Keratinocyte (primary cell): ENCODE measurements at regions not wholly inside any gene's neighbourhood (a gene's known extent, or its start where the extent isn't known, plus 50 kb on each side); places are given as distances from the start of the nearest gene placed in this dataset.
A peak's percentile ranks its signal among the peaks of the same experiment; 100 is the strongest.

ENCODE experiments used
- DNase-seq: peaks from one replicate; pipeline ENCODE4 v3.0.0-alpha.2; 2011; ENCODE audit warnings: low read depth, missing footprints, low spot score
- FAIRE-seq: peaks from 2 replicates; lab custom pipeline; 2011; peaks lifted over from hg19 to GRCh38; lab: Jason Lieb, UNC
- H2AFZ ChIP-seq: 2 replicates; pipeline ENCODE4 v1.6.0; 2012; ENCODE audit warnings: low read length, control low read depth, inconsistent platforms; ENCODE audit not compliant: control insufficient read depth
- H3K27ac ChIP-seq: 2 replicates; pipeline ENCODE4 v1.5.1; 2011; ENCODE audit warnings: low read length; ENCODE audit not compliant: control insufficient read depth, insufficient read depth
- H3K27me3 ChIP-seq: 3 replicates; pipeline ENCODE4 v1.6.0; 2011; ENCODE audit warnings: low read length; ENCODE audit not compliant: control insufficient read depth, insufficient read depth; ENCODE audit errors: extremely low read depth
- H3K36me3 ChIP-seq, 2 experiments: 2 replicates in 1 of 2; 3 replicates in 1 of 2; pipeline ENCODE4 v1.5.1; 2011; ENCODE audit warnings: low read length in 2 of 2, mild to moderate bottlenecking in 1 of 2; ENCODE audit not compliant: control insufficient read depth in 2 of 2, insufficient read depth in 2 of 2; ENCODE audit errors: extremely low read depth in 1 of 2
- H3K4me1 ChIP-seq: 3 replicates; pipeline ENCODE4 v1.5.1; 2011; ENCODE audit warnings: low read length; ENCODE audit not compliant: control insufficient read depth, insufficient read depth; ENCODE audit errors: extremely low read depth
- H3K4me2 ChIP-seq: 3 replicates; pipeline ENCODE4 v1.6.0; 2011; ENCODE audit warnings: low read depth, low read length; ENCODE audit not compliant: control insufficient read depth, insufficient read depth; ENCODE audit errors: extremely low read depth
- H3K4me3 ChIP-seq, 3 experiments: fragments of 200-600 bp in 1 of 3; sonication (generic) in 1 of 3; 2 replicates in 2 of 3; 3 replicates in 1 of 3; pipeline ENCODE4 v1.5.1; 2011 to 2016; ENCODE audit warnings: low read length in 3 of 3, mild to moderate bottlenecking in 3 of 3, control low read depth in 2 of 3, inconsistent platforms in 1 of 3, low read depth in 1 of 3, mixed read lengths in 1 of 3, mixed run types in 1 of 3, moderate library complexity in 1 of 3; ENCODE audit not compliant: control insufficient read depth in 2 of 3, insufficient read depth in 2 of 3; ENCODE audit errors: extremely low read depth in 1 of 3
- H3K79me2 ChIP-seq: 2 replicates; pipeline ENCODE4 v1.6.0; 2012; ENCODE audit warnings: low read length; ENCODE audit not compliant: control insufficient read depth, insufficient read depth
- H3K9ac ChIP-seq: 3 replicates; pipeline ENCODE4 v1.6.0; 2011; ENCODE audit warnings: low read length; ENCODE audit not compliant: control insufficient read depth, insufficient read depth; ENCODE audit errors: extremely low read depth
- H3K9me1 ChIP-seq: 3 replicates; pipeline ENCODE4 v1.6.0; 2011; ENCODE audit warnings: low read length; ENCODE audit not compliant: control insufficient read depth, insufficient read depth; ENCODE audit errors: extremely low read depth
- H3K9me3 ChIP-seq: 2 replicates; pipeline ENCODE4 v1.5.1; 2012; ENCODE audit warnings: low read depth, low read length; ENCODE audit not compliant: control insufficient read depth
- H4K20me1 ChIP-seq: 3 replicates; pipeline ENCODE4 v1.6.0; 2011; ENCODE audit warnings: low read length; ENCODE audit not compliant: control insufficient read depth, insufficient read depth; ENCODE audit errors: extremely low read depth
- CTCF ChIP-seq, 3 experiments: IDR thresholded peaks in 1 of 3; conservative IDR thresholded peaks in 1 of 3; optimal IDR thresholded peaks in 1 of 3; 2 replicates in 2 of 3; 3 replicates in 1 of 3; pipeline versions ENCODE3 to v1.5.1; 2011; ENCODE audit warnings: low read length in 3 of 3, mild to moderate bottlenecking in 3 of 3, moderate library complexity in 2 of 3, control low read depth in 1 of 3, inconsistent platforms in 1 of 3; ENCODE audit not compliant: insufficient read depth in 2 of 3; ENCODE audit errors: extremely low read depth in 1 of 3
- EZH2 ChIP-seq: IDR thresholded peaks from one replicate; pipeline ENCODE4 v1.6.1; 2012; ENCODE audit warnings: inconsistent platforms, mild to moderate bottlenecking, low read length, moderate library complexity
- dilution Hi-C: fragments of 300-500 bp; cut with MboI; formaldehyde crosslinking; loops from one replicate; pipeline ENCODE4 v1.7.0; 2020; ENCODE audit warnings: low sequenced_read_pairs; ENCODE audit not compliant: extremely low pct_ligation_motif_present

- H3K4me1 ChIP-seq = no peaks in the 10 kb centered on the region
- H3K4me2 ChIP-seq = no peak overlapping the region
- H3K9me1 ChIP-seq = no peaks in the 10 kb centered on the region
- DNase-seq (no peak), FAIRE-seq (no peak)
- no peak overlapping the region for H2AFZ ChIP-seq
- dilution Hi-C loops = no loop called here
- no peaks in the 10 kb centered on the region for H4K20me1 ChIP-seq
- no peaks in the 10 kb centered on the region for H3K27me3 ChIP-seq
- H3K36me3 ChIP-seq = no peaks in the 10 kb centered on the region
- no peak overlapping the region for H3K4me3 ChIP-seq
- H3K27ac ChIP-seq = no peak overlapping the region
- no peak for TF ChIP-seq CTCF (optimal IDR thresholded peaks at IDR 0.05 in 1 of 3, IDR thresholded peaks at IDR 0.05 in 1 of 3, conservative IDR thresholded peaks at IDR 0.05 in 1 of 3; ENCODE audit: extremely low read depth in 1 of 3, insufficient read depth in 2 of 3, low read length in 3 of 3)
- TF ChIP-seq EZH2 = no peak
- H3K79me2 ChIP-seq = no peaks in the 10 kb centered on the region
- no peak overlapping the region for H3K9ac ChIP-seq
- no peaks in the 10 kb centered on the region for H3K9me3 ChIP-seq
Measured at GRCh38 chr10:80697926-80698325, 160.2 kb downstream of the SH2D4B start.

- FAIRE-seq (peak; percentile 61), DNase-seq (peak; percentile 33)
- Histone ChIP-seq H3K9me1 (no peaks in the 10 kb centered on the region), H3K4me2 (no peak overlapping the region), H4K20me1 (no peaks in the 10 kb centered on the region), H3K4me3 (no peak overlapping the region), H3K27ac (no peak overlapping the region), H3K79me2 (no peaks in the 10 kb centered on the region), H3K9ac (no peak overlapping the region), H3K4me1 (no peaks in the 10 kb centered on the region), H3K9me3 (no peaks in the 10 kb centered on the region), H2AFZ (no peak overlapping the region), H3K27me3 (no peaks in the 10 kb centered on the region), H3K36me3 (no peaks in the 10 kb centered on the region)
- dilution Hi-C loops = no loop called here
- no peak for TF ChIP-seq EZH2
- TF ChIP-seq CTCF (optimal IDR thresholded peaks at IDR 0.05 in 1 of 3, IDR thresholded peaks at IDR 0.05 in 1 of 3, conservative IDR thresholded peaks at IDR 0.05 in 1 of 3; ENCODE audit: extremely low read depth in 1 of 3, insufficient read depth in 2 of 3, low read length in 3 of 3) = peak; percentile 77 to 95 (median 94)
Measured at GRCh38 chr10:80699602-80700039, 161.9 kb downstream of the SH2D4B start.
